Inferior parietal cortex (tissue), 1 donor: ENCODE measurements at regions not wholly inside any gene's neighbourhood (a gene's known extent, or its start where the extent isn't known, plus 50 kb on each side); places are given as distances from the start of the nearest gene placed in this dataset.
"Not testable (repeated sequence)": the region's sequence is repeated elsewhere in the genome, so short reads cannot be mapped to it uniquely, and the experiment has no call there.

Experiments used
- DNase-seq: peaks from one replicate; pipeline ENCODE4 v3.0.0-alpha.2; 2016; ENCODE audit errors: extremely low spot score

DNA sequence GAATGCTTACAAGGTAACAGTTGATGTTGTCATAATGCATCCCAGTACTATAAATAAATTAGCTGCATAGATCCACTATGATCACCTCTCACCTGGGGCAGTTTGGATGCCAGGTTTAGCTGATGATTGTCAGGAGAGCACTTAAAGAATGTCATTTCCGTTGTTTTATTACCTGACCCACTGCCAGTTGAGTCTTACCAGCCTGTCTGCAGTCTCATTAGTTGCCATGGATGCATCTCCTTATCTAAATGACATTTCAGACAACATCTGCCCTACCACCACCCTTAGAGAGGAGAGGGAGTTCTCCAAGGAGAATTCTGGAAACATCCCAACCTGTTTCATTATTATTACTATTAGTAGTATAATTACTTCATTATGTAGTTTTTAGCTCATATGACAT is 339.1 kb upstream of the API5 start:
- DNase-seq, result no peak

DNA sequence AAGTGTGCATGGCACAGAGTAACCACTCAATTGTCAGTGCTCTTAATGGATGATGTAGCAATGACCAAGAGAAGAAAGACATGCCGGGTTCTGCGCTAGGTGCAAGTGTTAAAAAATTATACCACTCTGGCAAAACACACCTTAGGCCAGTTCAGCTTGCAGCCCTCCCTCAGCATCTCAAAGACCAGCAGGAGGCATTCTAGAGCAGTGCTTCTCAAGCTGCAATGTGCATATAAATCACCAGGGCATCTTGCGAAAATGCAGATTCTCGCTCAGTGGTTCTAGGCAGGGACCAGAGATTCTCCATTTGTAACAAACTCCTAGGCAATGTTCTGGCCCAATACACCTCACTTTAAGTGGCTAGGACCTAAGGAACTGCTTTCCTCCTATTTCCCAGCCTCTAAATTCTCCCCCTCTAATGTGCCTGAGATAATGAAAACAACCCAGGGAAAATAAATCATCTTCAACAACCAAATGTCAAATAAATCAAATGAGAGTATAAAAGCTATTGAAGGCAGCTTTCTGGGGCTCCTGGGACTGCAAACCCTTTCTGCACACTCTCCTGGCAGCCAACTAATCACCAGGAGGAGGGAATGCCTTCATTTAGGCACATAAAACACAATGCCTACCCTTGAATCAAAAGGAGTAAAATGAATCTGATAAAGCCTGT is 337.2 kb upstream of the API5 start:
- no peak for DNase-seq

GRCh38 chr11:42975180-42975529 is 336.6 kb upstream of the API5 start:
- no peak for DNase-seq

DNA sequence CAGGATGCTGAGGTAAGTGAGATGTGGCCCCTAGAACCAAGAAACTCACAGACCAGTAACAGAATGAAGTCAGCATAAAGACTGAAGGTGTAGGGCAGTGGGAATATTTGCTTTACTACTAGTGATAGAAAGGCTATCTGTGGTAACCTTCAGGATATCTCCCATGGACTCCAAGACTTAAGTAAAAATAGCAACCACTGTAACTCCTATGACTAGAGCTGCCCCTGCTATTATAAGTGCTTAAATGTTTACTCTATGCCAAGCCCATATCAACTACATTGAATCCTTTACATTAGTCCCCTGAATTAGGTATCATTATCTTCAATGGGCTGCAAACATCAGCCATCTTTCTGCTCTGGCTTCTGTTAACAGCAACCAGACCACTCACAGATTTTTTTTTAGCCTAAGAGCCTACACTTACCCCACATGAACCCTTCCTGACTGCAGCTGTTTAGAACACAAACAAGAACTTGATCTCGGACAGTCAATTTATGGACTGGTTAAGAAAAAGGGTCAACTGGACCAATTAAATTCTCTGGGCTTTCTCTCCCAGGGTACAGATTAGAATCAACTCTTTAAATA is 335.1 kb upstream of the API5 start:
- DNase-seq, result no peak

DNA sequence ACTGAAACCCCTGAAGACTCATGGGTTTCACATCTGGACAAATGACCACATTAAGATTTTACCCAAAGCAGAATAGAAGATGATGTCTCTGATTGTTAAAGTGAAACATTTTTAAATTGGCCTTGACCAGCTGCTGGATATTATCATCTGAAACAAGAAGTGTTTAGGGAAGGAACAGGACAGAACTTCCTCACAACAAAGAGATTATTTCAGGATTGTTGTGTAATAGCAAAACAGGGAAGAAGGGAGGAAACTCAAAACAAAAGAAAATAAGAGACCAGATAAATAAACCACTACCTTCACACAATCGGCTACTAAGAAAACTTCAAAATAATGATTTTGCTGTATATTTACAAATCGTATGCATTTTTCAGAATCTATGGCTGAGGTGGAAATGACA is 319.2 kb upstream of the API5 start:
- DNase-seq, result no peak

DNA sequence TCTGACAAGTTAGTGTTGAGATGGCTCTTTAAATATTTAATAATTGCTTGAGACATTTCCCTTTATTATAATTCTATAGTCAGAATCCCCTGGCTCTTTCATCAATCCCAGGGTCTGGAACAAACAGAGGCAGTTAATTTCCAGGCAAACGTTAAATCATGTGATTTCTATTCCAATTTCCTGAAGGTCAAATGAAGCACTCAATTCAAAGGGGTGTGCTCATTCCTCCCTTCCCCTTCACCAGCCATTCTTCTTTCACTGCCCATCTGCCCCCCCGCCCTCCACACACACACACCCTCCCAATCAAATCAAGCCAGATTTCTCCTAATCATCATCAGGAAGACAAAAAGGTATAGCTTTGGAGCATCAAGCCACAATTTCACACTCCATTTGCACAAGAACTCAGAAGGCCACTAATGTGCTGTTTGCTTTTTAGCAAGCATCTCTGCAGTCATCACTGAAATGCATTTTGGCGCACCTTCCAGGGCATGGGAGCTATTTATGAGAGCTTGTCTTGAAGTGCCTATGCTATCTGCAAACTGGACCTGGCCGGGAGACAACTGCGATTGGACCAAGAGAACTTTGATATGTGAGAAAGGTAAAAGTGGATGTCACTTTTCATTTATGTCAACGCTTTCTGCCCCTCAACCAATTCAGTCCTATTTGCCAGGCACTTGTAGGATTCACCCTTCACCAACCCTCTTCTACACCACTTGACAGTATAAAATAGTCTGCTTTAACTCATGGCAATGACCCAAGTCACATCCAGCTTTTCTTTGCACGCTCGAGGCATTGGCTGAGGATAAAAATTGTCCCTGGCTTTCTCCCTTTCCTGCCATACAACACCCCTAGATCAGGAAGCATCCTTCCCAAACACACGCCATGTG is 315.1 kb upstream of the API5 start:
- DNase-seq, result no peak

GRCh38 chr11:43004879-43005278 is 306.9 kb upstream of the API5 start:
- not testable (repeated sequence) for DNase-seq

DNA sequence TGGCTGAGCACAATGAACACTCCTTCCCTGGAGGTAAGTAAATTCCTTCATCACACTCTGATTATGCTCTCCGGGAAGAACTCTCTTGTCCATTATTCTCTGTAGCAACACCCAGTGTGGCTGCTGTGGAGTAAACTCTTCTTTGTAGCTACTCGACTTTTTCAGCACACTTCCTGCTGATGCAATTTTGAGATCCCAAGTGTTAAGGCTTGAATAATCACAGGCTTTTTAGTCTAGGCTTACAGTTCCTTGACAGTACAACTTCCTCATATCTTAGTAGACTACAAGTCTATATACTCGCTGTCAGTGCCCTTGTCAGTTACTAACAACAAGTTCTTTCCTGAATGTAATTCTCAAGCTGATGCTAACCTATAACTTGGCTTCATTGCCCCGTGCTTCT is 301.8 kb upstream of the API5 start:
- DNase-seq, result no peak

DNA sequence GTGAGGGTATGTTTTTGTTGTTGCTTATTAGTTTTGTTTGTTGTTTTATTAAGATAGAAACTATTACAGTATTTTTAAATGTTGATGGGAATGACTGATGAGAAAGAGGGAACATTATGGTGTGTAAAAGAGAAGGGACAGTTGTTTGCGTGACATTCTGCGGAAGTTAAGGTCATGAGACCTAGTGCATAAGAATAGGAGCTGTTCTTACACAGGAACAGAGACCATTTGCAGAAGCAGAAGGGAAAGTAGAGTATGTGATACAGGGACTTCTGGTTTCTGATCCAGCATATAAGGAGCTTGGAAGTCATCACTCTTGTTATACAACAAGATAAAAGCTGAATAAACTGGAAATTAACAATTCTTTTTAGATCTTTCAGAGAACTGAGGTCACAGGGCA is 299.2 kb upstream of the API5 start:
- no peak for DNase-seq

DNA sequence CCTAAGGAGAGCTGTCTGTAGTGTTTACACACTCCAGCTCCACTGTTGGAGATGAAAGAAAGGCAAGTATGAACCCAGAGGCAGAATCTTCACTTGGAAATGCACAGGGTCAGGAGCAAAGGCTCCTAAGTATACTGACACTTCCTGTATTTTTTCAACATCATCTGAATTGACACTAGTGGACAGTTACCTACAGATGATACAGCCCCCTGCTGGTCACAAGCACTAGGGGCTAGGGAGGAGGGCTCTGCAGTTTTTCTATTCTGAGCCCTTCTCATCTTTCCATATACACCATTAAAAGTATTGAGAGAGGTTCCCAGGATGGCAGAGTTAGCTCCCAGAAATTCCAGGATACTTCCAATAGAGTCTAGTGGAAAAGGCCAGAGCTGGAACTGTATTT is 290.3 kb upstream of the API5 start:
- no peak for DNase-seq

DNA sequence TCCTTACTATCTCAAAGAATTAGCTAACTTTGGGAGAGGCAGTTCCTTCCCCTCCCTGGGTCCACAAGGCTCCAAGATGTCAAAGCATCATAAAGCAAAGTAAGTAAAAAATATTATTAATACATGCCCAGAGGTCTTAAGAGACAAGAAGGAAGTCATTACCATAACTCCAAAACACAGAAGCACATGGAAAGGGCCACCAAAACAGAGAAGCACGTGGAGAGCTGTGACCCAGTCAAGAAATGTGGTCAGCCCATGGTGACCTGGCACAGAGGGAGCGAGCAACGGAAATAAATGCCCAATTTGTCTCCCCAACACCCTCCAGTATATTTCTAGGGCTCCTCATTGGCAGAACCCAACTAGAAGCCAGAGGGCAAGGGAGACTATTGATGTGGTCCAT is 277.5 kb upstream of the API5 start:
- DNase-seq, result no peak

DNA sequence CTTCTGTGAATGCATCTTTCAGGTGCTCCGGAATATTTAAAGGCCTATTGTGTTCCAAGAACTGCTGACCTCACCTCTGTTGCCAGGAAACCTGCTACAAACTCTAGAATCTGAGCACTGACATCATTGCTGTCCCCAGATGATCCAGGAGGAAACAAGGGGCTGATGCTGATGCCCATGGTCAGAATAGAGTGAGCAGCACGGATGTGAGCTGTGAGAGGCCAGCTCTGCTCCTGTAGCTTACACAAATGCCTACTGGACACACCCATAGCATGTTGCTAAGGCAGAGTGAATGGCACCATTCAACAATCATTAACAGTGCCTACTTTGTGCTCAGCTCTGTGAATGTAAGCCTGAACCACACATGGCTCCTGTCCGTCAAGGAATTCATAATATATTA is 276.7 kb upstream of the API5 start:
- DNase-seq, result no peak

DNA sequence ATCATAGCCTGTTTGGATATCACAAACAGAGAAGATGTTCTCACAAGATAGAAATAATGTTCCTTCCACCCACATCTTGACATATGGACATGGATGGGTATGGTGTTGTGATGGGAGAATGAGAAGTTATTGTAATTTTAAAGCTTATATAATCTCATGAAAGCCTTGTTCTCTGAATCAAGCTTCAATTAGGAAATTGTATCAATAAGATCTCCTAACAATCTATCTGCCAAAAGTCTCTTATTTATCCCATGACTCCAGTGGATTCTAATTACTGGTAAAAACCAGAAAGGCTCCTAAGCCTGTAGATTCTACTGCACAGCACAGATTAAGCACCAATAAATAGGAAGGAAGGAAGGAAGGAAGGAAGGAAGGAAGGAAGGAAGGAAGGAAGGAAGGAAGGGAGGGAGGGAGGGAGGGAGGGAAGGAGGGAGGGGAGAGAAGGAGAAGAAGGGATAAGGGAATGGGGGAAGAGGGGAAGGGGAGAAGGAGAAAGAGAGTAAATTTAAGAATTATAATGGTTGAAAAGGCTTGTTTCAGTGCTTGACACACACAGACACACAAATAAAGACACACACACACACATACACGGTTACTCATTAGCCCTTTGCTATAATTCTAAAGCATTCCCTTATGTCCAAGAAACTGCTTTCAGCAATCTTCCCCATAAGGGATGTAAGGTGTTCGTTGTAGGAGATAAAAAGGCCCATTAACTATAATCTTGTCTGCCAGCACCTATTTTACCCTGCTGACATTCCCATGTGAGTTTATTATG is 258.0 kb upstream of the API5 start:
- DNase-seq, result no peak

DNA sequence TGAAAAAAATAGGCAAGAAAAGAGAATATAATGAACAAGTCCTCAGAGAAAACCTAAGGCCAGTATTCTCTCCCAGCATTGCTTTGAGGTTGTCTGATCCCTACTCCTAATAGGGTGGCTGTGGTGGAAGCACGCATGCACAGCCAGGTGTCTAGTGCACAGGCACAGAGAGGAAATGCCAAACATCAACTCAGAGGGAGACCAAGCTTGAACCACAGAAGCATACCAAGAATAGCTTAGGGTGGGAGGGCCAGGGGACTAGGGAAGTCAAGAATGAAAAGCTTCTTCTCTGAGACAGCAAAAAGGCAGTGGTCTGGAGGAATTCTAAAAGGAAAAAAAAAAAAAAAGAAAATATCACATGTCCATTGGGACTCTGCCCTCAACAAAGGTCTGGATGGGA is 244.1 kb upstream of the API5 start:
- DNase-seq, result no peak

DNA sequence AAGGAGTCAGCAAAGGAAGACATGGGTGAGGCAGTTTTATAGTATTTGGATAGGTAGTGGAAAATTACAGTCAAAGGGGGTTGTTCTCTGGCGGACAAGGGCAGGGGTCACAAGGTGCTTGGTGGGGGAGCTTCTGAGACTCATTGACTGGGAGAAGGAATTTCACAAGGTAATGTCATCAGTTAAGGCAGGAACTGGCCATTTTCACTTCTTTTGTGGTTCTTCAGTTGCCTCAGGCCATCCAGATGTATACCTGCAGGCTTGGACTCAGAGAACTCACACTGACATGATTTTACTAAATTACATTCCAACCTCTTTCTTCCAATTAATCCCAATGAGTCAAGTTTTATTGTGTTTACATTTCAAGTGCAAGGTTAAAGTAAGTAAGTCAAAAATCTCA is 240.5 kb upstream of the API5 start:
- DNase-seq, result no peak

DNA sequence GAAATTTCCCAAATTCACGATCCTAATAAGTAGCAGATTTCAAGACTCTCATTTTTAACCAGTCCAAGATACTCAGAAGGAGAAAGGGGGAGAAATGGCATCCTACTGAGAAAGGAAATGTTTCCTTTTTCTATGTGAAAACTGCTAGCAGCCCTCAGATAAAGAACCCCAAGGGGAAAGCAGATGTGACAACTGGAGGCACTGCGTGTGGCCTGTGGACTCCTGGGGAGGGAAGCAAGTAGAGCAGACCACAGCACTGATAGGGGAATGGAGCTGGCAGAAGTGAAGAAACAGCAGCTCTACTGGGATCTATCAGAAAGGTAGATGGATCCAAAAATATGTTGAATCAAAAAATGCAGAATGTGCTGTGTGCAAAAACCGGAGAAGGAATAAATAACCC is 239.7 kb upstream of the API5 start:
- DNase-seq, result no peak

DNA sequence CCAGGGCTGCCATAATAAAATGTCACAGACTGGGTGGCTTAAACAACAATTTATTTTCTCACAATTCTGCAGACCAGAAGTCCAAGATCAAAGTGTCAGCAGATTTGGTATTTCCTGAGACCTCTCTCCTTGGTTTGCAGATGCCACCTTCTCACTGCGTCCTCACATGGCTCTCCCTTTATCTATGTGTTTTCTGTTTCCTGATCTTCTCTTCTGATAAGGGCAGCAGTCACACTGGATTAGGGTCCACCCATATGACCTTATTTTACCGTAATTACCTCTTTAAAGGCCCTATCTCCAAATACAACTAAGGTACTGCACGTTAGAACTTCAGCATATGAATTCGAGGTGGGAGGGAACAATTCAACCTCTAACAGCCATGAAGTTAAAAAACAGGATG is 238.9 kb upstream of the API5 start:
- no peak for DNase-seq

DNA sequence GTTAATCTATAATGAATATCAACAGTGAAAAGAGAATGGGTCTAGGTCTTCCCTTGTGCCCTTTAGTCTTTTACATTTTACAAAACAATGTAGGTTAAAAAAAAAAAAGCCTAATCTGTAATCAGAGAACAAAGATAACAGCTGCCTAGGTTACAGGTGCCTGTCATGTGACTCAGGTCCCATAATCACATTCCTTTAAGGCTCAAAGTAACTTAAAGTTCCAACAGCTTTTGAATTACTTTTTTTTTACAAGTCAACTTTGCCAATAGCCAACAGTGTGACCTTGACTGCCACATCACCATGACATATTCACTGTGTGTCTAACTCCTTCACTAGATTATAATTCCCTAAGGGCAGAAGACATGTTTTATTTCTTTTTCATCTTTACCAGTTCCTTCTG is 237.0 kb upstream of the API5 start:
- no peak for DNase-seq

DNA sequence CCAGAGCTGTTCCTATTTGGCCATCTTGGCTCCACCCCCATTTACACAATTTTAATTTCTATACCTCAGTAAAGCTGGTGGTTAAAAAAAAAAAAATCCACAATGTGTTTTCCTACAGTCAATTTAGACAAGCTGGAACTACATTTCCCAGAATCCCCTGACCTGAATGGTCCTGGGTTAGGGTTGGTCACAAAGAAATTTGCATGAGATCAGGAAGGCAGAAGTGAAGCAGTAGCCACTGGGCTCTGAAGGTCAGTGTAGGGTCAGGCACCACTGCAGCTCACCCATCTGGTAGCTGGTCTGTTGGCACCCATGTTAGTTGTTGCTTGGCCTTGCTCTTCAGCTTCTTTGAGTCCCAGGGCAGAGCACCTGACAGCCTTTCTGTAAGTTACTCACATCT is 210.7 kb upstream of the API5 start:
- DNase-seq, result no peak

DNA sequence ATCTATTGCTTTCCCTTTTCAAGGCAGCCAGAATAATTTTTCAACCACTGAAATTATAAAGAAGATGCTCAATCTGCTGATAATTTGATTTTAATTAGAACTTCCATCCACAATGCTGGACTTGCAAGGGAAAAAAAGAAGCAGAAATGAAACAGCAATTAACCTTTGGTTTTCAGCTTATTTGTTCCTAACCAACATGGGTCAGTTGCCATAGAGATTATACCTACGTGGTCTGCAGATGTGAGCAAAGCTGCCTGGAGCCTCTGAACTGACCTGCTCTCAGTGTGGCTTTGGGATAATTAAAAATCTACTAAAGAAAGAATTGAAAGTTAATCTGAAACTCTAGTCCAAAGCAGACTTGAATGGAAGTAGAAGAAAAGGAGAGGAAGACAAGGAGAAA is 195.7 kb upstream of the API5 start:
- DNase-seq, result no peak

GRCh38 chr11:43119275-43119970 is 192.4 kb upstream of the API5 start:
- DNase-seq, result no peak

GRCh38 chr11:43122546-43122945 is 189.2 kb upstream of the API5 start:
- no peak for DNase-seq
